Lower lobe of right lung (tissue), 2 donors: ENCODE measurements at regions not wholly inside any gene's neighbourhood (a gene's known extent, or its start where the extent isn't known, plus 50 kb on each side); places are given as distances from the start of the nearest gene placed in this dataset.

Experiments used
- ATAC-seq, 2 donors: fragments of 200-7000 bp; cut with Tn5 transposase; one replicate each; pipeline ENCODE4 v1.9.1; 2020 to 2022; ENCODE audit warnings: mild to moderate bottlenecking in 2 of 2, moderate library complexity in 2 of 2
- DNase-seq: peaks from one replicate; pipeline ENCODE4 v3.0.0-alpha.2; 2020
- H3K27ac ChIP-seq: fragments of 200-600 bp; one replicate; pipeline ENCODE4 v1.8.0; 2022
- H3K27me3 ChIP-seq: fragments of 200-600 bp; one replicate; pipeline ENCODE4 v1.8.0; 2022; ENCODE audit warnings: low read depth
- H3K36me3 ChIP-seq: fragments of 200-600 bp; one replicate; pipeline ENCODE4 v1.8.0; 2022; ENCODE audit warnings: mild to moderate bottlenecking
- H3K4me1 ChIP-seq: fragments of 200-600 bp; one replicate; pipeline ENCODE4 v1.8.0; 2022
- H3K4me3 ChIP-seq: fragments of 200-600 bp; one replicate; pipeline ENCODE4 v1.8.0; 2022; ENCODE audit warnings: mild to moderate bottlenecking
- H3K9me3 ChIP-seq: fragments of 200-600 bp; one replicate; pipeline ENCODE4 v1.8.0; 2022
- CTCF ChIP-seq: fragments of 200-600 bp; IDR thresholded peaks from one replicate; pipeline ENCODE4 v1.8.0; 2022; ENCODE audit warnings: antibody characterized with exemption, mild to moderate bottlenecking
- intact Hi-C: fragments of 100-400 bp; cut with DNase I; formaldehyde crosslinking; loops from one replicate; pipeline ENCODE4 v1.11.0; 2022
- donor health status: DM: no; HTN: yes; CAD: no; lungs with severe emphysema.

- intact Hi-C loops = no loop called here
- DNase-seq = no peak
These were observed 627.7 kb downstream of the PLA2G4A start for GRCh38 chr1:187456446-187456845.

GRCh38 chr1:187460093-187460492 lies 631.3 kb downstream of the PLA2G4A start:
- H3K4me1 ChIP-seq = no peaks in the 10 kb centered on the region
- H3K27ac ChIP-seq = no peak overlapping the region
- no peaks in the 10 kb centered on the region for H3K36me3 ChIP-seq
- no peaks in the 10 kb centered on the region for H3K27me3 ChIP-seq
- ATAC-seq (no peak), DNase-seq (no peak)
- peaks cover 11% of the 10 kb centered on the region for H3K9me3 ChIP-seq
- no peak overlapping the region for H3K4me3 ChIP-seq
- TF ChIP-seq CTCF = no peak
- intact Hi-C loops = no loop called here

More at GRCh38 chr1:187456446-187456845, 627.7 kb downstream of the PLA2G4A start:
- H3K4me1 ChIP-seq = no peaks in the 10 kb centered on the region
- ATAC-seq = no peak
- no peak overlapping the region for H3K27ac ChIP-seq
- H3K27me3 ChIP-seq = no peaks in the 10 kb centered on the region
- H3K36me3 ChIP-seq = no peaks in the 10 kb centered on the region
- H3K9me3 ChIP-seq = no peaks in the 10 kb centered on the region
- no peak for TF ChIP-seq CTCF
- H3K4me3 ChIP-seq = no peak overlapping the region

- H3K4me1 ChIP-seq = no peaks in the 10 kb centered on the region
- H3K27ac ChIP-seq = no peak overlapping the region
- DNase-seq = no peak
- intact Hi-C loops = no loop called here
- no peak overlapping the region for H3K4me3 ChIP-seq
- no peaks in the 10 kb centered on the region for H3K36me3 ChIP-seq
- no peak for ATAC-seq
- peaks cover 12% of the 10 kb centered on the region for H3K9me3 ChIP-seq
- no peak for TF ChIP-seq CTCF
- H3K27me3 ChIP-seq = no peaks in the 10 kb centered on the region
These were observed 635.6 kb downstream of the PLA2G4A start for GRCh38 chr1:187464320-187464719.

- peaks cover 12% of the 10 kb centered on the region for H3K9me3 ChIP-seq
- TF ChIP-seq CTCF = no peak
- no peak for DNase-seq
- H3K27me3 ChIP-seq = no peaks in the 10 kb centered on the region
- no peak overlapping the region for H3K27ac ChIP-seq
- H3K4me1 ChIP-seq = no peaks in the 10 kb centered on the region
- intact Hi-C loops = no loop called here
- peak in 1 of 2 donors; percentile 34 for ATAC-seq
- no peaks in the 10 kb centered on the region for H3K36me3 ChIP-seq
- H3K4me3 ChIP-seq = no peak overlapping the region
These were observed 636.7 kb downstream of the PLA2G4A start for GRCh38 chr1:187465441-187465840.

GRCh38 chr1:187469836-187470235 lies 641.1 kb downstream of the PLA2G4A start:
- DNase-seq = no peak
- H3K4me1 ChIP-seq = no peaks in the 10 kb centered on the region
- no peaks in the 10 kb centered on the region for H3K27me3 ChIP-seq
- ATAC-seq = no peak
- intact Hi-C loops = no loop called here
- no peaks in the 10 kb centered on the region for H3K36me3 ChIP-seq
- H3K4me3 ChIP-seq = no peak overlapping the region
- H3K27ac ChIP-seq = no peak overlapping the region
- no peak for TF ChIP-seq CTCF
- H3K9me3 ChIP-seq = peaks cover 4% of the 10 kb centered on the region

- ATAC-seq (no peak), DNase-seq (no peak)
- H3K4me3 ChIP-seq = no peak overlapping the region
- H3K27ac ChIP-seq = no peak overlapping the region
- intact Hi-C loops = no loop called here
- no peaks in the 10 kb centered on the region for H3K36me3 ChIP-seq
- H3K9me3 ChIP-seq = no peaks in the 10 kb centered on the region
- TF ChIP-seq CTCF = no peak
- H3K27me3 ChIP-seq = no peaks in the 10 kb centered on the region
- no peaks in the 10 kb centered on the region for H3K4me1 ChIP-seq
These were observed 642.8 kb downstream of the PLA2G4A start for GRCh38 chr1:187471555-187471954.
